Sigmoid colon (tissue), 4 donors: ENCODE measurements at regions not wholly inside any gene's neighbourhood (a gene's known extent, or its start where the extent isn't known, plus 50 kb on each side); places are given as distances from the start of the nearest gene placed in this dataset.

Source experiments
- EP300 ChIP-seq, 4 donors: sonication (generic); formaldehyde crosslinking; IDR thresholded peaks; one replicate each; pipeline ENCODE4 v1.6.1; 2017; ENCODE audit warnings: antibody characterized with exemption in 4 of 4
- TF ChIP-seq, protein P1 (sequence below), 4 experiments: fragments of 450-650 bp in 3 of 4; fragments of 200-600 bp in 1 of 4; IDR thresholded peaks; one replicate each; pipeline ENCODE4 v1.5.1; 2016 to 2019; ENCODE audit warnings: antibody characterized with exemption in 4 of 4, mild to moderate bottlenecking in 3 of 4, moderate library complexity in 2 of 4

DNA sequence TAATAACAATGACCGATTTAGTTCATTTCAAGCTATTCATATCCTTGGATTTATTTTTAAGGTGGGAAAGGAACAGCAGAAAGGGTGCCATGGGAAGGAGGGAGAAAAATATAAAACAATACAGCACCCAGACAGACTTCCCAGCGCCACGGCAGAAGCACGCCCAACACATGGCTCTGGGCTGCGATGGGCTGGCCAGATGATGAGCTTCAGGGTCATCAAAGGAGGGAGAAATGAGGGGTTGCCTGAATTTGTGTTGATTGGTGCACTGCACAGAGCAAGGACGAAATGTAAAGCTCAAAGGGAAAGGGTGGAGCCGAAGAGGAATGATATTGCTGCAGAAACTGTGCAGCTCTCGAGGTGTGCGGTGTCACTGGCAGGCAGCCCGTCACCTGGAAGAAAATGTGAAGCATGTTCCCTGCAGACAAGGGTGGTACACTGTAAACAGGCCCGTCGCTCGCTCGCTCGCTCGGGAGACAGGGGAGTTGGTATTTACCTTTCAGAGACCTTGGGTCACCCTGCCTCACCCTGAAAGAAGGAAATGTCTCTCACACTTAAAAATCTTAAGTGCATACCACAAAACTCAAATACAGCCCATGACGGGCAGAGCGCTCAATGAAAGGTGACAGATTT, 195.5 kb upstream of the CTAGE1 start:
- no peak for TF ChIP-seq EP300 (IDR thresholded peaks at IDR 0.05)
- TF ChIP-seq, protein P1, sequence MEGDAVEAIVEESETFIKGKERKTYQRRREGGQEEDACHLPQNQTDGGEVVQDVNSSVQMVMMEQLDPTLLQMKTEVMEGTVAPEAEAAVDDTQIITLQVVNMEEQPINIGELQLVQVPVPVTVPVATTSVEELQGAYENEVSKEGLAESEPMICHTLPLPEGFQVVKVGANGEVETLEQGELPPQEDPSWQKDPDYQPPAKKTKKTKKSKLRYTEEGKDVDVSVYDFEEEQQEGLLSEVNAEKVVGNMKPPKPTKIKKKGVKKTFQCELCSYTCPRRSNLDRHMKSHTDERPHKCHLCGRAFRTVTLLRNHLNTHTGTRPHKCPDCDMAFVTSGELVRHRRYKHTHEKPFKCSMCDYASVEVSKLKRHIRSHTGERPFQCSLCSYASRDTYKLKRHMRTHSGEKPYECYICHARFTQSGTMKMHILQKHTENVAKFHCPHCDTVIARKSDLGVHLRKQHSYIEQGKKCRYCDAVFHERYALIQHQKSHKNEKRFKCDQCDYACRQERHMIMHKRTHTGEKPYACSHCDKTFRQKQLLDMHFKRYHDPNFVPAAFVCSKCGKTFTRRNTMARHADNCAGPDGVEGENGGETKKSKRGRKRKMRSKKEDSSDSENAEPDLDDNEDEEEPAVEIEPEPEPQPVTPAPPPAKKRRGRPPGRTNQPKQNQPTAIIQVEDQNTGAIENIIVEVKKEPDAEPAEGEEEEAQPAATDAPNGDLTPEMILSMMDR (IDR thresholded peaks at IDR 0.05): no peak
